Keratinocyte (primary cell): ENCODE measurements at regions not wholly inside any gene's neighbourhood (a gene's known extent, or its start where the extent isn't known, plus 50 kb on each side); places are given as distances from the start of the nearest gene placed in this dataset.

Source experiments
- DNase-seq: peaks from one replicate; pipeline ENCODE4 v3.0.0-alpha.2; 2011; ENCODE audit warnings: low read depth, missing footprints, low spot score
- FAIRE-seq: peaks from 2 replicates; lab custom pipeline; 2011; peaks lifted over from hg19 to GRCh38; lab: Jason Lieb, UNC
- H2AFZ ChIP-seq: 2 replicates; pipeline ENCODE4 v1.6.0; 2012; ENCODE audit warnings: low read length, control low read depth, inconsistent platforms; ENCODE audit not compliant: control insufficient read depth
- H3K27ac ChIP-seq: 2 replicates; pipeline ENCODE4 v1.5.1; 2011; ENCODE audit warnings: low read length; ENCODE audit not compliant: control insufficient read depth, insufficient read depth
- H3K27me3 ChIP-seq: 3 replicates; pipeline ENCODE4 v1.6.0; 2011; ENCODE audit warnings: low read length; ENCODE audit not compliant: control insufficient read depth, insufficient read depth; ENCODE audit errors: extremely low read depth
- H3K36me3 ChIP-seq, 2 experiments: 2 replicates in 1 of 2; 3 replicates in 1 of 2; pipeline ENCODE4 v1.5.1; 2011; ENCODE audit warnings: low read length in 2 of 2, mild to moderate bottlenecking in 1 of 2; ENCODE audit not compliant: control insufficient read depth in 2 of 2, insufficient read depth in 2 of 2; ENCODE audit errors: extremely low read depth in 1 of 2
- H3K4me1 ChIP-seq: 3 replicates; pipeline ENCODE4 v1.5.1; 2011; ENCODE audit warnings: low read length; ENCODE audit not compliant: control insufficient read depth, insufficient read depth; ENCODE audit errors: extremely low read depth
- H3K4me2 ChIP-seq: 3 replicates; pipeline ENCODE4 v1.6.0; 2011; ENCODE audit warnings: low read depth, low read length; ENCODE audit not compliant: control insufficient read depth, insufficient read depth; ENCODE audit errors: extremely low read depth
- H3K4me3 ChIP-seq, 3 experiments: fragments of 200-600 bp in 1 of 3; sonication (generic) in 1 of 3; 2 replicates in 2 of 3; 3 replicates in 1 of 3; pipeline ENCODE4 v1.5.1; 2011 to 2016; ENCODE audit warnings: low read length in 3 of 3, mild to moderate bottlenecking in 3 of 3, control low read depth in 2 of 3, inconsistent platforms in 1 of 3, low read depth in 1 of 3, mixed read lengths in 1 of 3, mixed run types in 1 of 3, moderate library complexity in 1 of 3; ENCODE audit not compliant: control insufficient read depth in 2 of 3, insufficient read depth in 2 of 3; ENCODE audit errors: extremely low read depth in 1 of 3
- H3K79me2 ChIP-seq: 2 replicates; pipeline ENCODE4 v1.6.0; 2012; ENCODE audit warnings: low read length; ENCODE audit not compliant: control insufficient read depth, insufficient read depth
- H3K9ac ChIP-seq: 3 replicates; pipeline ENCODE4 v1.6.0; 2011; ENCODE audit warnings: low read length; ENCODE audit not compliant: control insufficient read depth, insufficient read depth; ENCODE audit errors: extremely low read depth
- H3K9me1 ChIP-seq: 3 replicates; pipeline ENCODE4 v1.6.0; 2011; ENCODE audit warnings: low read length; ENCODE audit not compliant: control insufficient read depth, insufficient read depth; ENCODE audit errors: extremely low read depth
- H3K9me3 ChIP-seq: 2 replicates; pipeline ENCODE4 v1.5.1; 2012; ENCODE audit warnings: low read depth, low read length; ENCODE audit not compliant: control insufficient read depth
- H4K20me1 ChIP-seq: 3 replicates; pipeline ENCODE4 v1.6.0; 2011; ENCODE audit warnings: low read length; ENCODE audit not compliant: control insufficient read depth, insufficient read depth; ENCODE audit errors: extremely low read depth
- CTCF ChIP-seq, 3 experiments: IDR thresholded peaks in 1 of 3; conservative IDR thresholded peaks in 1 of 3; optimal IDR thresholded peaks in 1 of 3; 2 replicates in 2 of 3; 3 replicates in 1 of 3; pipeline versions ENCODE3 to v1.5.1; 2011; ENCODE audit warnings: low read length in 3 of 3, mild to moderate bottlenecking in 3 of 3, moderate library complexity in 2 of 3, control low read depth in 1 of 3, inconsistent platforms in 1 of 3; ENCODE audit not compliant: insufficient read depth in 2 of 3; ENCODE audit errors: extremely low read depth in 1 of 3
- EZH2 ChIP-seq: IDR thresholded peaks from one replicate; pipeline ENCODE4 v1.6.1; 2012; ENCODE audit warnings: inconsistent platforms, mild to moderate bottlenecking, low read length, moderate library complexity
- dilution Hi-C: fragments of 300-500 bp; cut with MboI; formaldehyde crosslinking; loops from one replicate; pipeline ENCODE4 v1.7.0; 2020; ENCODE audit warnings: low sequenced_read_pairs; ENCODE audit not compliant: extremely low pct_ligation_motif_present

GRCh38 chr16:52101246-52101645, 445.7 kb downstream of the TOX3 start:
- H3K9me3 ChIP-seq, result no peaks in the 10 kb centered on the region
- no peak overlapping the region for H2AFZ ChIP-seq
- no peak overlapping the region for H3K4me3 ChIP-seq
- no peak for TF ChIP-seq EZH2
- no peak for TF ChIP-seq CTCF (optimal IDR thresholded peaks at IDR 0.05 in 1 of 3, IDR thresholded peaks at IDR 0.05 in 1 of 3, conservative IDR thresholded peaks at IDR 0.05 in 1 of 3; ENCODE audit: extremely low read depth in 1 of 3, insufficient read depth in 2 of 3, low read length in 3 of 3)
- dilution Hi-C loops, result no loop called here
- H3K36me3 ChIP-seq, result no peaks in the 10 kb centered on the region
- no peaks in the 10 kb centered on the region for H3K79me2 ChIP-seq
- no peak overlapping the region for H3K27ac ChIP-seq
- no peak overlapping the region for H3K9ac ChIP-seq
- no peaks in the 10 kb centered on the region for H3K27me3 ChIP-seq
- FAIRE-seq (no peak), DNase-seq (no peak)
- no peaks in the 10 kb centered on the region for H3K9me1 ChIP-seq
- no peaks in the 10 kb centered on the region for H3K4me1 ChIP-seq
- no peaks in the 10 kb centered on the region for H4K20me1 ChIP-seq
- no peak overlapping the region for H3K4me2 ChIP-seq

GRCh38 chr16:52099382-52099781, 447.6 kb downstream of the TOX3 start:
- no peaks in the 10 kb centered on the region for H3K36me3 ChIP-seq
- no peaks in the 10 kb centered on the region for H4K20me1 ChIP-seq
- peaks cover 9% of the 10 kb centered on the region for H3K27me3 ChIP-seq
- no peaks in the 10 kb centered on the region for H3K9me1 ChIP-seq
- no peaks in the 10 kb centered on the region for H3K79me2 ChIP-seq
- DNase-seq (no peak), FAIRE-seq (no peak)
- H3K4me2 ChIP-seq, result no peak overlapping the region
- H2AFZ ChIP-seq, result no peak overlapping the region
- no peak overlapping the region for H3K9ac ChIP-seq
- H3K4me3 ChIP-seq, result no peak overlapping the region
- dilution Hi-C loops, result no loop called here
- no peak overlapping the region for H3K27ac ChIP-seq
- H3K9me3 ChIP-seq, result no peaks in the 10 kb centered on the region
- no peaks in the 10 kb centered on the region for H3K4me1 ChIP-seq
- TF ChIP-seq EZH2 (no peak), CTCF (optimal IDR thresholded peaks at IDR 0.05 in 1 of 3, IDR thresholded peaks at IDR 0.05 in 1 of 3, conservative IDR thresholded peaks at IDR 0.05 in 1 of 3; ENCODE audit: extremely low read depth in 1 of 3, insufficient read depth in 2 of 3, low read length in 3 of 3) (no peak)
